ENCODE measurements at regions not wholly inside any gene's neighbourhood (a gene's known extent, or its start where the extent isn't known, plus 50 kb on each side); places are given as distances from the start of the nearest gene placed in this dataset.

- no peak for DNase-seq (ENCODE audit: extremely low read depth, low read depth)
These were observed 55.0 kb downstream of the TMEM30B start for GRCh38 chr14:61226015-61226654.

- DNase-seq (ENCODE audit: extremely low read depth, low read depth) = no peak
These were observed 55.8 kb downstream of the TMEM30B start for GRCh38 chr14:61225344-61225743.

GRCh38 chr14:61223552-61223951 lies 57.6 kb downstream of the TMEM30B start:
- DNase-seq (ENCODE audit: extremely low read depth, low read depth) = no peak

- no peak for DNase-seq (ENCODE audit: extremely low read depth, low read depth)
These were observed 58.8 kb downstream of the TMEM30B start for GRCh38 chr14:61222388-61222787.

- DNase-seq (ENCODE audit: extremely low read depth, low read depth) = no peak
These were observed 59.2 kb downstream of the TMEM30B start for GRCh38 chr14:61221906-61222305.

GRCh38 chr14:61219673-61220072 lies 61.5 kb downstream of the TMEM30B start:
- no peak for DNase-seq (ENCODE audit: extremely low read depth, low read depth)

GRCh38 chr14:61219256-61219655 lies 61.9 kb downstream of the TMEM30B start:
- no peak for DNase-seq (ENCODE audit: extremely low read depth, low read depth)

GRCh38 chr14:61218767-61219166 lies 62.4 kb downstream of the TMEM30B start:
- DNase-seq (ENCODE audit: extremely low read depth, low read depth) = no peak

GRCh38 chr14:61218157-61218556 lies 63.0 kb downstream of the TMEM30B start:
- no peak for DNase-seq (ENCODE audit: extremely low read depth, low read depth)

- no peak for DNase-seq (ENCODE audit: extremely low read depth, low read depth)
These were observed 63.6 kb downstream of the TMEM30B start for GRCh38 chr14:61217516-61217915.

- no peak for DNase-seq (ENCODE audit: extremely low read depth, low read depth)
These were observed 65.7 kb downstream of the TMEM30B start for GRCh38 chr14:61215222-61216020.

GRCh38 chr14:61213920-61214319 lies 67.2 kb downstream of the TMEM30B start:
- DNase-seq (ENCODE audit: extremely low read depth, low read depth) = no peak

- DNase-seq (ENCODE audit: extremely low read depth, low read depth) = no peak
These were observed 67.9 kb downstream of the TMEM30B start for GRCh38 chr14:61213191-61213621.

- no peak for DNase-seq (ENCODE audit: extremely low read depth, low read depth)
These were observed 68.6 kb downstream of the TMEM30B start for GRCh38 chr14:61212546-61212945.

GRCh38 chr14:61211476-61212255 lies 69.5 kb downstream of the TMEM30B start:
- DNase-seq (ENCODE audit: extremely low read depth, low read depth) = no peak

GRCh38 chr14:61203081-61203753 lies 77.9 kb downstream of the TMEM30B start:
- no peak for DNase-seq (ENCODE audit: extremely low read depth, low read depth)

- DNase-seq (ENCODE audit: extremely low read depth, low read depth) = no peak
These were observed 79.0 kb downstream of the TMEM30B start for GRCh38 chr14:61202124-61202523.

GRCh38 chr14:61201171-61201570 lies 80.0 kb downstream of the TMEM30B start:
- DNase-seq (ENCODE audit: extremely low read depth, low read depth) = no peak

- DNase-seq (ENCODE audit: extremely low read depth, low read depth) = no peak
These were observed 83.7 kb downstream of the TMEM30B start for GRCh38 chr14:61197416-61197815.

GRCh38 chr14:61196792-61197191 lies 84.3 kb downstream of the TMEM30B start:
- DNase-seq (ENCODE audit: extremely low read depth, low read depth) = peak; percentile 44

GRCh38 chr14:61196034-61196433 lies 85.1 kb downstream of the TMEM30B start:
- no peak for DNase-seq (ENCODE audit: extremely low read depth, low read depth)

Measured in NCI-H460 (cell line).